ENCODE measurements at regions not wholly inside any gene's neighbourhood (a gene's known extent, or its start where the extent isn't known, plus 50 kb on each side); places are given as distances from the start of the nearest gene placed in this dataset.

- no peak for DNase-seq
Observed at GRCh38 chr13:107234319-107235073, 666.6 kb upstream of the ARGLU1 start.

- no peak for DNase-seq
Observed at GRCh38 chr13:107233541-107233940, 665.6 kb upstream of the ARGLU1 start.

- DNase-seq = no peak
Observed at GRCh38 chr13:107231944-107232343, 664.0 kb upstream of the ARGLU1 start.

DNA sequence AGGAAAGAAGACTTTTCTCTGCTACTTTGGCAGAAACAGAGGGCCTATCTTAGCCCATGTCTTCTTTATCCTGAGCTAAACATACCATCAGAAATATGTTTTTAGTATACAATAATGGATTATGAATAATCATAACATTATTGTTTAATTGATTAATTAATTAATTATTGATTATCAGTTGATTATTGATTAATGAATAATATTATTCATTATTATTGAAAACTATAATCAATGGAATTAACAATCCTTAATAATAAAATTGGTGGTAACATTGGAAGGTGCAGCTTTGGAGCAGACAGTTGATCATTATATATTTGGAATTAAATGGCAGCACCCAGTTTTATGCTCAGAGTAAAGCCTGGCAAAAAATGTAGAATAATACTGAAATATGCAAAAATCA, 655.9 kb upstream of the ARGLU1 start:
- DNase-seq = no peak

DNA sequence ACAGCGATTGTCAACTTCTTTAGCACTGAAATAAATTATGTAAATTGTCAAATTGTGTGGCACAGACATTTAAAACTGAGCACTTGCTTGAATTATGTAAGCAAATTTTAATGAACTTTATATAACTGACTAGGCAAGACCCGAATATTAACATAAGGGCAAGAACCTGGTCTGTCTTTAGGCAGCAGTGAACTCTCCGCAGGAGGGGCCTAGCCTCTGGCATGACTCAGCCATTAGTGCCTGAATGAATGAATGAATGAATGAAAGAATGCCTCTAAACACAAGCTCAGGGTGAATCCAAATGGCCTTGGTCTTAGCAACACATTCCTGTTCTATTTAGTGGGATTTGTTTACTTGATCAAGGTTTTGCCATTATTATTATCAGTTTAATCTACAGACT, 654.7 kb upstream of the ARGLU1 start:
- DNase-seq = no peak

DNA sequence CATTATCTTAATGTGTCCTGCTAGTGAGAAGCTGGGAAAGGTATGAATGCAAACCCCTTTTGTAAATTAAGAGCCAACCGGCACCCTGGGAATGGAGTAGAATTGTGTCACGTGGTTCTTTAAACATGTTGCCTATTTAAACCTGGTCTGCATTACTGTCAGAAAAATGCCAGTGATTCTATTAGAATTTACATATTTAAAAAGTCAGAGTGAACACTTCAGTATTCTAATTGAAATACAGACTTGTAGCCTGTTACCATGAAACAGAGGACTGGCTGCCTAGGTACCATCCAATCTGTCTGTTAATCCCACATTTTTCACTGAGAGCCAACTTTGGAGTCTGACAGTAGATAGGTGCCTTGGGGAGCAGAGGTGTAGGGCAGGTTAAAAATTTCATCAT, 652.3 kb upstream of the ARGLU1 start:
- no peak for DNase-seq

DNA sequence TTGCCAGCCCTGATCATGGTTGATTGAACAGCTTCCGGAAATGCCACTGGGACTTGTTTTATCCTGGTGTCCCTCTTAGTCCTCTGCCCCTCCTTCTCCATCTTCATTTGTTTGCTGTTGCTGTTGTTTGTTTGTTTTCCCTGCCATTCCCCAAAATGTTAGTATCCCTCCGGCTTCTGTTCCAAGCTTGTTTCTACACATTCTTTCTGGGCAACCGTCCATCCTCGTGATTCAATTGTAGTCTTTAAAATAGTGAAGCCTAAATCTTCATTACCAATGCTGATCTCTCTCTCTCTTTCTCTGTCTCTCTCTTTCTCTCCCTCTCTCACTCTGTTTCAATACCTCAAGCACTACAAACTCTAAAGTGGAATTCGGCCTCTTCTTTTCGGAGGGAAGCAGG, 649.3 kb upstream of the ARGLU1 start:
- no peak for DNase-seq

DNA sequence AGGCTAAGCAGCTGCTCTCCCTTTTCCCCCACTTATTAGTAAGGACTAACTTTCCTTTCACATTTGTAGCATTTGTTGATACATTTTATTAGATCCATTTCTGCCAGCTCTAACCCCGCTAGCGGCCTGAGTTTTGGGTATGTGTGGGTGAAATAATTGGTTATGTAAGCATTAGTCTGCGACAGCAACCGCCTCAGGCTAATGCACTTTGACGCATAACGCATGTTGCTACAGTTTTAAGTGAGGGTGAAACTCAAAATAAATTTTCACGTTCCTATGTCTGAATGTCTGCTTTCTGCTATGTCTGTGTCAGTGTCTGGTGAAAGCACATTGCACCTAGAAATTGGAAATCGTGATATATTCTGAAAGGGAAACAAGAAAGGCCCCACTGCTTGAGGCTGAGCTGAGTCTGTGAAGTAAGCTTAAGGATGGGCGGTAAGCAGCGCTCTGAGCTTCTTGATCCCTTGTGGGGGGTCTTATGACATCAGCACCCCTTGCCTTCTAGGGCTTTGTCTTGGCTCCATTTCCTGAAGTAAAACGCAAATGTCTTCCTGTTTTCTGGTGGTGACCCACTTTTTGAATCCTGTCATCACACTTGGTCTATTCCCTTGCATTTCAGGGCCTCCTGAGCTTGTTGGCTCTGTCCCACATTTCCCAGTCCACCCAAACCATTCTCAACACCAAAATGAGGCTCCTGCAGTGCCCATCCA, 648.3 kb upstream of the ARGLU1 start:
- DNase-seq = no peak

GRCh38 chr13:107211073-107211472, 643.1 kb upstream of the ARGLU1 start:
- DNase-seq = peak; percentile 95

DNA sequence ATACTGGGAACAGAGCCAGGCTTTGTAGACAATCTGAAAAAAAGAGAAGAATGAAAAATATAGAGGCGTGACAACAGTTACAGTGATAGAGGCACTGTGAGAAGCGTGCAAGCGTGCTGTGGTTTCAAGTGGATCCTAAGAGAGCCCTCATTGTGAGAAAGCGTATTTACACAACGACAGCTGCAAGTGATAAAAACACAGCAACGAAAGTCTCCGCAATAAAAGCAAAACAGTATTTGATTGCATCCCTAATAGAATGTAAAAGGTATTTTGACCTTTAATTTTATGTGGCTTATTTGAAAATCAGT, 642.7 kb upstream of the ARGLU1 start:
- peak; percentile 97 for DNase-seq

DNA sequence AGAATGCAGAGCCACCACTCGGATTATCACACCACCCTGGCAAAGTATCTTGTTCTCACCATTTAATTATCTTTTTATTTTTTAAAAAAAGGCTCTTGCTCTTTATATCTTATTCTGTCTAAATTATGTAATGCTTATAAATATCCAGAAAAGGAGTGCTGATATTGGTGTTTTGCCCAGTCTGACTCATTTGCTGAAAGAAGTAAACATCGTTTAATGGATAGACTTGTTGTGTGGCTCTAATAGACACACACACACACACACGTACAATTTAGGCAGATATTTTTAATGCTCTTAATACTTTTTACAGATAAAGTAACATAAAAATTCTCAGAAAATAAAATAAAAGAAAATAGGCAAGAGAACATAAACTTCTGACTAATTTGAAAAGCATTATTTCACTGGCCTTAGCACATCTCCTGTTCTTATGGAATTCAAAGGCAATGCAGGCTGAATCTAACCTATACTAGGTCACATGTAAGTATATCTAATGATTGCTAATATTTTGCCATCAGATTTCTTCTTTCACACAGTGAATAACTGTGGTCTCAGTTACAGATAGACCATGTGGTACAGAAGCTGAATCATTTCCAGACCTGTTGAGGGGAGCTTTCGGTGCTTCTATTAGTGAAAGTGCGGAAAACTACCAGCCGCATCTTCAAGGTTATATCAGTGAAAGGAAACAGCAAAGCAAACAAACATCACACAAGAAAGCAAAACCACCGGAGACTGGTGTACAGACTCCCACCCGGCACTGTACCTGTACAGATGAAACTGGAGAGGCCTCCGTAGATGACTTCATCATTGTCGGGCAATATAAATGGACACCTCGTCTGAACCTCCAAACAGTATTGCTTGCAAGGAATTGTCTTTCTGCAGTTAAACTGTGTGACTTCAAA, 642.1 kb upstream of the ARGLU1 start:
- DNase-seq = no peak

DNA sequence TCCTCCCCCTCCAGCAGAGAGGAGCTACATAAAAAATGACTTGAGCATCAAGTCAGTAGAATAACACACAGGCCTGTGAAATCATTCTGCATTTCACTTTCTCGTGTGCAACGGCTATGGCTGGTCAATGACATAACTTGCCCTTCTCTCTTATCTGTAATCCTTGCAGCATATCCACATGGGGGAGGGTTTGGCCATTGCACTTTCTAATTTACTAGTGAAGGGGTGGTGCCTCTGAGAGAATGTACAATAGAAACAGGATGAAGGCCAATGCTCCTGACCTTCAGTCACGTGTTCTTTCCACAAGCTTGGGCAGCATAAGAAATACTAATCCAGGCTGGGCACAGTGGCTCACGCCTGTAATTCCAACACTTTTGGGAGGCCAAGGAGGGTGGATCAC, 641.0 kb upstream of the ARGLU1 start:
- no peak for DNase-seq

- DNase-seq = peak; percentile 22
Observed at GRCh38 chr13:107205318-107206104, 637.6 kb upstream of the ARGLU1 start.

DNA sequence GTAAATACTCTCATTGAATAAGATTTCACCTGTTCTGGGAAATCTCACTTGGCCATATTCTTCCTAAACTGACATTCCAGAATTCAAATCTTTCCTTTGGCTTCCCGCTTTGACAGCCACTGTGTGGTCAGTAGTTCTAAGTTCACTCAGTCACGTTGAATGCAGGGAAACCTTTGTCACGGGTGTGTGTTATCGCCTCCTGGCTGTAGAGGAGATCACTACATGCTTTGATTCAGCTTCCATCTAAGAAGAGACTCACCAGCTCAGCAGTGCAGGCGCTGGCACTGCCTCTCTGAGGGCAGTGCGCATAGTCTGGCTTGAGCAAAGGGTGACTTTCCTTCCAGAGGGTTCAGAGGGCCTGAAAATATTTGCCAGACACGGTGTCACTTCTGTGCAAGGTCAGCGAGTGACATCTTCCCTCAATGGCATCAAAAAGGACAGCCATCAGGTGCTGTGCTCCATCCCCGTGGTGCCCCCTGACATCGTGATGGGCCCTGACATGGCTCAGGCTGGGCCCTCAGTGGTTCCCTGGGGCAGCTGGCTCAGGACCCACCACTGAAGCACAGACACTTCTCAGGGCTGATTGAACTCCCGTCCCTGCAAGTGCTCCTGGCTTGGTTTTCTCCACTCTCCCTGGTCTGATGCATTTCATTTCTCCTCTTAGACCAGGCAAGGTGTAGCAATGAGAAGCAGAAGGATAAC, 635.4 kb upstream of the ARGLU1 start:
- DNase-seq = no peak

- no peak for DNase-seq
Observed at GRCh38 chr13:107202371-107203023, 634.6 kb upstream of the ARGLU1 start.

GRCh38 chr13:107200491-107200890, 632.6 kb upstream of the ARGLU1 start:
- DNase-seq = no peak

GRCh38 chr13:107192289-107192688, 624.4 kb upstream of the ARGLU1 start:
- no peak for DNase-seq

- no peak for DNase-seq
Observed at GRCh38 chr13:107190065-107190464, 622.1 kb upstream of the ARGLU1 start.

DNA sequence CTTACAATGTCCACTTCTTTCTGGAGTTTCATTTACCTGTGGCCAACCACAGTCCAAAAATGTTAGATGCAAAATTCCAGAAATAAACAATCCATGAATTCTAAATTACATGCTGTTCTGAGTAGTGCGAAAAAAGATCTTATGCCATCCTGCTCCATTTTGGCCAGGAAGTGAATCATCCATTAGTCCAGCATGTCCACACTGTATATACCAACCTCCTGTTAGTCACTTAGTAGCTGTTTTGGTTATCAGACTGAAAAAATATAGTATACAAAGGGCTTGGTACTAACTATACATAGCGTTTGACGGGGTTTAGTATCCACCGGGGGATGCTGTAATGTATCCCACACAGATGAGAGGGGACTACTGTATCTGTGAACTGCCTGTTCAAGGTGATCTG, 618.0 kb upstream of the ARGLU1 start:
- no peak for DNase-seq

DNA sequence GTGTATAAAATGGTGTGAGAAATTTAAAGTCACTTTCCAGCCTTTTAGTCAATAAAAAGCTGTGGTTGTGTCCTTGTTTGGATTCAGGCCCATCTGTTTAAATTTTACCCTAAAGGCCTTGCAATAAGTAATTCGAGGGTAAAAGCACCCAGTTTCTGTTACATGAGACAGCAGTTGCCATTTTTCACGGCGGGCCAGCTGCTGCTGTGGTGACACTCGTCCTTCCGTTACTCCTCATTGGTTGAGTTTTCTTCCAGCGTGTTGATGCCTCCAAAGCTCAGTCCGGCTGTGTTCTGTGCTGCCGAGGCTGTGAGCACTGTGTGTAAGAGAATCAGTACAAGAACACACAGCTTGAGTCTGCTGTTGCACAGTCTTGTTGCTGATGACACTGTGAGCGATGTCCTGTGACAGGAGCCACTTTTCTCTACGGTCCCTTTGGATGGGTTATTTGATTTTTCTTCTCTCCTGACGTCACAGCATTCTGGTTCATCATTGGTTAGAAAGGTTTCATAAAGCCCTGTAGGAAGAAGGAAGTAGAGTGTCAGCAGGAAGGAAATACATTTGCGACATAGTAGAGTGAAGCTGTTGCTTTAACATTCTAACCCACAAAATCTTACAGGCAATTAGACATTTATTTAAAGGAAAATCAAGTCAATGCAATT, 602.5 kb upstream of the ARGLU1 start:
- DNase-seq = no peak

GRCh38 chr13:107157271-107157670, 589.3 kb upstream of the ARGLU1 start:
- no peak for DNase-seq

Measured in DMS79 (cell line).